BE2C (cell line): ENCODE measurements at regions not wholly inside any gene's neighbourhood (a gene's known extent, or its start where the extent isn't known, plus 50 kb on each side); places are given as distances from the start of the nearest gene placed in this dataset.

Experiments used
- DNase-seq: peaks from one replicate; pipeline ENCODE4 v3.0.0-alpha.2; 2020
- H3K27me3 ChIP-seq: fragments of 250-450 bp; sonication (Bioruptor Pico); 2 replicates; pipeline ENCODE4 v1.5.1; 2020; ENCODE audit warnings: mild to moderate bottlenecking
- H3K36me3 ChIP-seq: fragments of 250-450 bp; sonication (Bioruptor Pico); 2 replicates; pipeline ENCODE4 v1.5.1; 2020; ENCODE audit warnings: mild to moderate bottlenecking
- H3K4me1 ChIP-seq: fragments of 250-450 bp; sonication (Bioruptor Pico); 2 replicates; pipeline ENCODE4 v1.5.1; 2020
- H3K4me3 ChIP-seq: 2 replicates; pipeline ENCODE4 v1.5.1; 2011; ENCODE audit warnings: low read depth, low read length
- H3K9me3 ChIP-seq: fragments of 250-450 bp; sonication (Bioruptor Pico); 2 replicates; pipeline ENCODE4 v1.5.1; 2020
- CTCF ChIP-seq: IDR thresholded peaks from 2 replicates; pipeline ENCODE4 v1.5.1; 2012; ENCODE audit warnings: mild to moderate bottlenecking, low read depth, low read length

GRCh38 chr4:129322920-129323319 is 227.0 kb downstream of the C4orf33 start:
- no peaks in the 10 kb centered on the region for H3K27me3 ChIP-seq

DNA sequence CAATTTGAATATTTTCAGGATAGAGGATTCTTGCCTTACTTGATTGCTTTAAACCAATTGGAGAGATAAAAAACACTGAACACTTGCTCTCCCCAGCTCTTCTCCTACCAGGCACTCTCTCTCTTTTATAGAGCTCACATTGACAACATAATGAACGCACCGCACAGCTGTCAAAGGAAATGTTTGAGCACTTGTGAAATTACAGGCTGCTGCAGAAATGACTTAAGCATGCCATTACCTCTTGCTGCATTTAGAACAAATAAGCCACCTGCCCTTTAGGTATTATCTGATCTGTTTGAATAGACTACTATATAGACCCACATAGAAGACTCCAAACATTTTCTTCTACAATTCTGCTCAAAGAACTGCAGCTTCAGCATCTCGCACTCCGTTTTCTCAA is 227.7 kb downstream of the C4orf33 start:
- H3K27me3 ChIP-seq = no peaks in the 10 kb centered on the region
- H3K9me3 ChIP-seq = no peaks in the 10 kb centered on the region
- no peaks in the 10 kb centered on the region for H3K4me1 ChIP-seq
- no peak for DNase-seq
- no peak for TF ChIP-seq CTCF
- no peak overlapping the region for H3K4me3 ChIP-seq
- no peaks in the 10 kb centered on the region for H3K36me3 ChIP-seq

More at GRCh38 chr4:129322920-129323319, 227.0 kb downstream of the C4orf33 start:
- no peaks in the 10 kb centered on the region for H3K9me3 ChIP-seq
- H3K4me1 ChIP-seq = no peaks in the 10 kb centered on the region
- DNase-seq = no peak
- H3K36me3 ChIP-seq = no peaks in the 10 kb centered on the region
- H3K4me3 ChIP-seq = no peak overlapping the region
- TF ChIP-seq CTCF = no peak

- no peaks in the 10 kb centered on the region for H3K4me1 ChIP-seq
- no peaks in the 10 kb centered on the region for H3K27me3 ChIP-seq
- no peaks in the 10 kb centered on the region for H3K9me3 ChIP-seq
- DNase-seq = no peak
- no peak for TF ChIP-seq CTCF
- H3K36me3 ChIP-seq = no peaks in the 10 kb centered on the region
- no peak overlapping the region for H3K4me3 ChIP-seq
These were observed 230.9 kb downstream of the C4orf33 start for GRCh38 chr4:129326571-129327460.

DNA sequence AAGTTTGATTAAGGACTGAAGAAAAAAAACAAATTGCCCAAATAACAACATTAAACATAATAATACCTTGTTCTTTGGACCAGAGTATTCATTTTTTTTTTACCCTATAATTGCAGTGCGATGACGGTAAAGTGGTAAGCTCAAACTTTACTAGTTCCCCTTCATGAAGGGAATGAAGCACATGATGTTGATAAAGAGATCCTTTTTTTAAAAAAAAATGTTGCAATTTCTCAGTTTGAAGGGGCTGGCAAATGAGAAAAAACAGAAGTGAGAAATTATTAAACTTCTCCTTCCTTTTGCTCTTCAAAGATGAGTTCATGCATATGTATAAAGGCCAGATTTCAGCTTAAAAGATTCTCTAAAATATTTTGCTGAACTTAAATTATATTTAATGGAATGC is 231.7 kb downstream of the C4orf33 start:
- DNase-seq = no peak
- H3K36me3 ChIP-seq = no peaks in the 10 kb centered on the region
- no peaks in the 10 kb centered on the region for H3K9me3 ChIP-seq
- TF ChIP-seq CTCF = no peak
- H3K4me3 ChIP-seq = no peak overlapping the region
- H3K4me1 ChIP-seq = no peaks in the 10 kb centered on the region
- no peaks in the 10 kb centered on the region for H3K27me3 ChIP-seq

DNA sequence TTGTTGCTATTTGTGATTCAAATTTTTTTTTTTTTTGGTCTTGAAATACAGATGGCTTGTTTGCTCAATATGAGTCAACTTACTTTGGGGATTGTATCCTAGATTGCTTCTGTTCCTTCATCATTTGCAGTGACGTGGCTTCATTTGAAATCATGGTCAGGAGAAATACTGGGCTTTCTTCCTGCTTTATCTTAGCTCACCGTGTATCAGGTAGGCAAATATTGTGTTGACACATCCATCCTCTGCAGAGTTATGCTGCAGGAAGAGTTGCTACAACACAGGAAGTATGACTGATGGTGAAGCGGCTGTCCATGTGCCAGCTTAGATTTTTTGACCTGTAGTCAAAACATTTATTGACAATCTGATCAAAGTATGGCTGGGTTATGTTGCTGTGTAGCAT is 232.2 kb downstream of the C4orf33 start:
- Histone ChIP-seq H3K4me3 (no peak overlapping the region), H3K36me3 (no peaks in the 10 kb centered on the region), H3K9me3 (no peaks in the 10 kb centered on the region), H3K27me3 (no peaks in the 10 kb centered on the region), H3K4me1 (no peaks in the 10 kb centered on the region)
- TF ChIP-seq CTCF = no peak
- DNase-seq = no peak

- DNase-seq = no peak
- Histone ChIP-seq H3K4me3 (no peak overlapping the region), H3K4me1 (no peaks in the 10 kb centered on the region; the same call in 1 of the 2 replicates), H3K36me3 (no peaks in the 10 kb centered on the region), H3K9me3 (no peaks in the 10 kb centered on the region), H3K27me3 (no peaks in the 10 kb centered on the region)
- no peak for TF ChIP-seq CTCF
These were observed 238.2 kb downstream of the C4orf33 start for GRCh38 chr4:129334136-129334535.
